B cell (primary cell): ENCODE measurements at regions not wholly inside any gene's neighbourhood (a gene's known extent, or its start where the extent isn't known, plus 50 kb on each side); places are given as distances from the start of the nearest gene placed in this dataset.

Source experiments
- ATAC-seq: fragments of 200-7000 bp; cut with Tn5 transposase; one replicate; pipeline ENCODE4 v1.10.0; 2021; ENCODE audit warnings: low read depth, mild to moderate bottlenecking, moderate number of reproducible peaks, moderate library complexity
- CTCF ChIA-PET: fragments of 350-600 bp; sonication (Branson Sonifier 250); formaldehyde crosslinking; loops from one replicate; lab custom pipeline; 2021; ENCODE audit warnings: antibody characterized with exemption, inconsistent platforms; lab: Charles Lee
- POLR2A ChIA-PET: fragments of 350-600 bp; sonication (Branson Sonifier 250); formaldehyde crosslinking; loops from one replicate; lab custom pipeline; 2021; ENCODE audit warnings: antibody characterized with exemption; lab: Charles Lee
- DNase-seq: peaks from one replicate; pipeline ENCODE4 v3.0.0; 2013
- H2AFZ ChIP-seq: 2 replicates; pipeline ENCODE4 v1.6.1; 2012; ENCODE audit warnings: mild to moderate bottlenecking, low read depth, low read length; ENCODE audit not compliant: insufficient read depth, poor library complexity, severe bottlenecking
- H3K27ac ChIP-seq, 2 donors: 1 replicate in 1 of 2; 2 replicates in 1 of 2; pipeline ENCODE4 v1.5.1; 2012 to 2013; ENCODE audit warnings: low read length in 2 of 2, mild to moderate bottlenecking in 2 of 2, moderate library complexity in 1 of 2
- H3K27me3 ChIP-seq, 4 experiments: fragments of 200-600 bp in 1 of 4; sonication (generic) in 1 of 4; replicated peaks in 1 of 4; 1 replicate in 2 of 4; 2 replicates in 2 of 4; pipeline versions ENCODE4 v1.6.1 to v1.7.0; 2013 to 2016; ENCODE audit warnings: low read length in 3 of 4, mild to moderate bottlenecking in 2 of 4, mixed read lengths in 1 of 4, moderate library complexity in 1 of 4; ENCODE audit not compliant: insufficient read depth in 4 of 4, control insufficient read depth in 3 of 4; ENCODE audit errors: control extremely low read depth in 1 of 4
- H3K36me3 ChIP-seq, 2 experiments: replicated peaks in 1 of 2; 1 replicate in 1 of 2; 2 replicates in 1 of 2; pipeline versions ENCODE4 v1.6.1 to v1.7.1; 2013; ENCODE audit warnings: low read length in 1 of 2; ENCODE audit not compliant: insufficient read depth in 2 of 2, control insufficient read depth in 1 of 2; ENCODE audit errors: control extremely low read depth in 1 of 2, extremely low read depth in 1 of 2
- H3K4me1 ChIP-seq, 2 donors: fragments of 200-600 bp in 1 of 2; sonication (generic) in 1 of 2; 1 replicate in 1 of 2; 2 replicates in 1 of 2; pipeline versions ENCODE4 v1.5.1 to v1.6.1; 2013 to 2017; ENCODE audit warnings: low read length in 2 of 2; ENCODE audit not compliant: control insufficient read depth in 2 of 2, insufficient read depth in 2 of 2
- H3K4me2 ChIP-seq: replicated peaks from 2 replicates; pipeline ENCODE3; 2012; ENCODE audit warnings: mild to moderate bottlenecking, low read depth, low read length; ENCODE audit not compliant: poor library complexity, severe bottlenecking
- H3K4me3 ChIP-seq, 5 experiments: fragments of 200-600 bp in 1 of 5; sonication (generic) in 1 of 5; 1 replicate in 3 of 5; 2 replicates in 2 of 5; pipeline versions ENCODE4 v1.5.1 to v1.7.0; 2011 to 2016; ENCODE audit warnings: low read length in 4 of 5, mild to moderate bottlenecking in 4 of 5, low read depth in 2 of 5, control low read depth in 1 of 5, moderate library complexity in 1 of 5; ENCODE audit not compliant: insufficient read depth in 1 of 5; ENCODE audit errors: control extremely low read depth in 1 of 5, extremely low read depth in 1 of 5
- H3K79me2 ChIP-seq: fragments of 200-600 bp; sonication (generic); one replicate; pipeline ENCODE4 v1.6.0; 2016; ENCODE audit warnings: low read length; ENCODE audit not compliant: control insufficient read depth, insufficient read depth
- H3K9ac ChIP-seq: fragments of 200-600 bp; sonication (generic); 2 replicates; pipeline ENCODE4 v1.6.1; 2017; ENCODE audit warnings: mild to moderate bottlenecking, low read length, moderate library complexity
- H3K9me3 ChIP-seq, 3 donors: one replicate each; pipeline versions ENCODE4 v1.6.1 to v1.7.1; 2013; ENCODE audit warnings: low read length in 2 of 3; ENCODE audit not compliant: control insufficient read depth in 2 of 3, insufficient read depth in 1 of 3; ENCODE audit errors: control extremely low read depth in 1 of 3
- H4K20me1 ChIP-seq: 2 replicates; pipeline ENCODE4 v1.6.0; 2012; ENCODE audit warnings: mild to moderate bottlenecking, low read length; ENCODE audit not compliant: insufficient read depth, control insufficient read depth, poor library complexity, severe bottlenecking
- H3K27ac Mint-ChIP-seq: one replicate; pipeline ENCODE4 v1.8.0; 2021; ENCODE audit warnings: mixed read lengths
- H3K27me3 Mint-ChIP-seq: one replicate; pipeline ENCODE4 v1.8.0; 2021; ENCODE audit warnings: mixed read lengths
- H3K4me1 Mint-ChIP-seq: one replicate; pipeline ENCODE4 v1.8.0; 2021; ENCODE audit warnings: mixed read lengths
- H3K4me3 Mint-ChIP-seq: one replicate; pipeline ENCODE4 v1.8.0; 2021; ENCODE audit warnings: mixed read lengths
- H3K9me3 Mint-ChIP-seq: one replicate; pipeline ENCODE4 v1.8.0; 2022; ENCODE audit warnings: mixed read lengths; ENCODE audit not compliant: insufficient read depth
- EZH2 ChIP-seq: IDR thresholded peaks from 2 replicates; pipeline ENCODE4 v1.6.1; 2012; ENCODE audit warnings: borderline replicate concordance, low read depth, mild to moderate bottlenecking, moderate library complexity, low read length; ENCODE audit not compliant: insufficient read depth, poor library complexity, severe bottlenecking
- WGBS: methylation state at CpG from one replicate; pipeline ENCODE4 v1.1.5; 2013; ENCODE audit warnings: missing lambda C conversion rate; ENCODE audit not compliant: insufficient coverage; 5-methylcytosine and 5-hydroxymethylcytosine counted together
- intact Hi-C: fragments of 100-400 bp; cut with micrococcal nuclease; formaldehyde crosslinking; loops from one replicate; pipeline ENCODE4 v1.10.0; 2022
- TF ChIP-seq, protein P1 (sequence below): fragments of 200-600 bp; IDR thresholded peaks from one replicate; pipeline ENCODE4 v1.8.0; 2022; ENCODE audit warnings: antibody characterized with exemption, mild to moderate bottlenecking

DNA sequence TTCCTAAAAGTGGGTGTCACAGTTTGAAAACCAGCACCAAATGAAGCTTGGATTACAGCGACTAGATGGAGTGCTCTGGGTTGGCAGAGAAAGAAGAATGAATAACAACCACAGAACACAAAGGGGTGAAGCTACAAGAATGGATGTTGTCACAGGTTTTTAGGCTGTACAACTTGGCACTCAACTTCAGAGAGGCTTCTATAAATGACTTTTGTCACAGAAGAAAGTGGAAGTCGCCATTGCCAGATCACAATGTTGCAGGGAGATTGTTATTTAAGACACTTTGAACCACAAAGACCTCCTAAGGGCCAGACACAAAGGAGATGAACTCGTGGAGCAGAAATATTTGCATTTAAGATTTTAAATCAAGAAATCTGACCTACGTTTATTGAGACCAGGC lies 354.2 kb downstream of the CDH7 start:
- H3K27me3 Mint-ChIP-seq = no peaks in the 10 kb centered on the region
- 17% methylated on average over 1 of the region's 4 CpGs for WGBS
- no peak for ATAC-seq
- H3K27ac ChIP-seq = no peak overlapping the region
- no peak for DNase-seq
- no peak overlapping the region for H2AFZ ChIP-seq
- CTCF ChIA-PET = no interaction called here
- H3K4me2 ChIP-seq = no peak overlapping the region
- no peaks in the 10 kb centered on the region for H3K79me2 ChIP-seq
- no peak overlapping the region for H3K4me3 Mint-ChIP-seq
- H3K9me3 Mint-ChIP-seq = peaks cover 3% of the 10 kb centered on the region
- H3K36me3 ChIP-seq = no peaks in the 10 kb centered on the region
- no peaks in the 10 kb centered on the region for H3K27me3 ChIP-seq
- TF ChIP-seq EZH2 = no peak
- TF ChIP-seq, protein P1, sequence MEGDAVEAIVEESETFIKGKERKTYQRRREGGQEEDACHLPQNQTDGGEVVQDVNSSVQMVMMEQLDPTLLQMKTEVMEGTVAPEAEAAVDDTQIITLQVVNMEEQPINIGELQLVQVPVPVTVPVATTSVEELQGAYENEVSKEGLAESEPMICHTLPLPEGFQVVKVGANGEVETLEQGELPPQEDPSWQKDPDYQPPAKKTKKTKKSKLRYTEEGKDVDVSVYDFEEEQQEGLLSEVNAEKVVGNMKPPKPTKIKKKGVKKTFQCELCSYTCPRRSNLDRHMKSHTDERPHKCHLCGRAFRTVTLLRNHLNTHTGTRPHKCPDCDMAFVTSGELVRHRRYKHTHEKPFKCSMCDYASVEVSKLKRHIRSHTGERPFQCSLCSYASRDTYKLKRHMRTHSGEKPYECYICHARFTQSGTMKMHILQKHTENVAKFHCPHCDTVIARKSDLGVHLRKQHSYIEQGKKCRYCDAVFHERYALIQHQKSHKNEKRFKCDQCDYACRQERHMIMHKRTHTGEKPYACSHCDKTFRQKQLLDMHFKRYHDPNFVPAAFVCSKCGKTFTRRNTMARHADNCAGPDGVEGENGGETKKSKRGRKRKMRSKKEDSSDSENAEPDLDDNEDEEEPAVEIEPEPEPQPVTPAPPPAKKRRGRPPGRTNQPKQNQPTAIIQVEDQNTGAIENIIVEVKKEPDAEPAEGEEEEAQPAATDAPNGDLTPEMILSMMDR = no peak
- no peaks in the 10 kb centered on the region for H3K9me3 ChIP-seq
- POLR2A ChIA-PET = no interaction called here
- no peaks in the 10 kb centered on the region for H4K20me1 ChIP-seq
- H3K4me1 ChIP-seq = no peaks in the 10 kb centered on the region
- intact Hi-C loops = no loop called here
- H3K9ac ChIP-seq = no peak overlapping the region
- H3K4me1 Mint-ChIP-seq = no peaks in the 10 kb centered on the region
- H3K4me3 ChIP-seq = no peak overlapping the region
- no peak overlapping the region for H3K27ac Mint-ChIP-seq

DNA sequence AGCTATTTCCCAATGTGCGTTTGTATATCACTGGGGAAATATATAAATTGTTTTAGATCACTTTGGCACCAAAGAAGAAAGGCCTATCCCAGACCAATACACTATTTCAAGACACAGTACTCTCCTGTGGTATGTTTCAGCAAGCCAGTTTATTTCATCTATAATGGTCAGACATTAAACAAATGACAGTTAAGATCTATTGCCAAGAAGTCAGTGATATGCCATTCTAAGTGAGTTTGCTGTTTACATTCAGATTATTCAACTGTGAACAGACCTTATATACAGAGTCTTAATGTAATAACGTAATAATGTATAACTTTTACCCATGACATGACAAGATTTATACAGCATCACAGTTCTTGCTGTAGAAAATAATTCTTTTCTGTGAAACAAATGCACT lies 352.7 kb downstream of the CDH7 start:
- H3K9me3 ChIP-seq = no peaks in the 10 kb centered on the region
- H2AFZ ChIP-seq = no peak overlapping the region
- no CpG with 5 or more reads among the region's 2 CpGs for WGBS
- no peak for ATAC-seq
- no peak overlapping the region for H3K4me3 Mint-ChIP-seq
- no peak overlapping the region for H3K9ac ChIP-seq
- POLR2A ChIA-PET = no interaction called here
- H3K27me3 ChIP-seq = no peaks in the 10 kb centered on the region
- H3K4me2 ChIP-seq = no peak overlapping the region
- no peak overlapping the region for H3K4me3 ChIP-seq
- CTCF ChIA-PET = no interaction called here
- intact Hi-C loops = no loop called here
- H3K4me1 Mint-ChIP-seq = no peaks in the 10 kb centered on the region
- no peak for DNase-seq
- no peaks in the 10 kb centered on the region for H4K20me1 ChIP-seq
- no peak overlapping the region for H3K27ac ChIP-seq
- no peaks in the 10 kb centered on the region for H3K36me3 ChIP-seq
- peaks cover 3% of the 10 kb centered on the region for H3K9me3 Mint-ChIP-seq
- H3K79me2 ChIP-seq = no peaks in the 10 kb centered on the region
- H3K27me3 Mint-ChIP-seq = no peaks in the 10 kb centered on the region
- H3K27ac Mint-ChIP-seq = no peak overlapping the region
- H3K4me1 ChIP-seq = no peaks in the 10 kb centered on the region
- TF ChIP-seq EZH2 = no peak
- TF ChIP-seq, protein P1 = no peak
